ENCODE measurements at regions not wholly inside any gene's neighbourhood (a gene's known extent, or its start where the extent isn't known, plus 50 kb on each side); places are given as distances from the start of the nearest gene placed in this dataset.
"Not testable (repeated sequence)": the region's sequence is repeated elsewhere in the genome, so short reads cannot be mapped to it uniquely, and the experiment has no call there.

GRCh38 chr10:10056961-10057360 lies 960.7 kb upstream of the CELF2 start:
- no peak overlapping the region for H3K14ac ChIP-seq (ENCODE audit: low read length)
- no peaks in the 10 kb centered on the region for H3K4me1 ChIP-seq (ENCODE audit: control insufficient read depth in 2 of 2, insufficient read depth in 1 of 2, low read depth in 1 of 2, low read length in 2 of 2)
- H4K8ac ChIP-seq (ENCODE audit: low read depth, low read length) = no peak overlapping the region
- no peak overlapping the region for H3K27ac ChIP-seq (replicated peaks; ENCODE audit: low read length)
- no peak overlapping the region for H4K91ac ChIP-seq (ENCODE audit: low read depth, low read length, poor library complexity)
- no peak overlapping the region for H3K4ac ChIP-seq (ENCODE audit: low read length)
- H3K4me2 ChIP-seq (ENCODE audit: insufficient read depth, low read length, poor library complexity, severe bottlenecking) = no peak overlapping the region
- H3K4me3 ChIP-seq (ENCODE audit: low read length in 2 of 2) = no peak overlapping the region
- no peak overlapping the region for H2BK15ac ChIP-seq (ENCODE audit: low read length)
- no peaks in the 10 kb centered on the region for H3K79me1 ChIP-seq (ENCODE audit: low read depth, low read length)
- H3K27me3 ChIP-seq (ENCODE audit: control insufficient read depth in 3 of 3, insufficient read depth in 3 of 3, low read depth in 1 of 3, low read length in 3 of 3) = no peaks in the 10 kb centered on the region
- H3K9me3 ChIP-seq (replicated peaks in 1 of 2; ENCODE audit: control insufficient read depth in 2 of 2, insufficient read depth in 1 of 2, low read depth in 1 of 2, low read length in 2 of 2) = no peaks in the 10 kb centered on the region
- no peak overlapping the region for H3K18ac ChIP-seq (ENCODE audit: low read length)
- no CpG with 5 or more reads among the region's 5 CpGs for WGBS, 2 donors (ENCODE audit: extremely low coverage in 2 of 2, insufficient read length in 2 of 2, insufficient replicate concordance in 1 of 2)
- no peak for DNase-seq (ENCODE audit: low spot score)
- no peak overlapping the region for H3K9ac ChIP-seq (ENCODE audit: low read depth, low read length, poor library complexity)
- H3K23ac ChIP-seq (ENCODE audit: low read depth, low read length, poor library complexity) = no peak overlapping the region
- H3K36me3 ChIP-seq (replicated peaks in 1 of 2; ENCODE audit: control insufficient read depth in 2 of 2, insufficient read depth in 2 of 2, low read length in 2 of 2) = no peaks in the 10 kb centered on the region
- no peak overlapping the region for H2AK5ac ChIP-seq (ENCODE audit: low read depth, low read length)
- H2BK120ac ChIP-seq (ENCODE audit: low read depth, low read length) = no peak overlapping the region
- no peak overlapping the region for H2AFZ ChIP-seq (ENCODE audit: low read length)
- H2BK5ac ChIP-seq (ENCODE audit: low read length) = no peak overlapping the region
- no peak overlapping the region for H2BK12ac ChIP-seq (ENCODE audit: low read length)

GRCh38 chr10:10067644-10068043 lies 950.0 kb upstream of the CELF2 start:
- Histone ChIP-seq H2BK5ac (ENCODE audit: low read length) (no peak overlapping the region), H3K4me3 (ENCODE audit: low read length in 2 of 2) (no peak overlapping the region), H3K36me3 (replicated peaks in 1 of 2; ENCODE audit: control insufficient read depth in 2 of 2, insufficient read depth in 2 of 2, low read length in 2 of 2) (no peaks in the 10 kb centered on the region), H3K4me1 (ENCODE audit: control insufficient read depth in 2 of 2, insufficient read depth in 1 of 2, low read depth in 1 of 2, low read length in 2 of 2) (no peaks in the 10 kb centered on the region), H3K9ac (ENCODE audit: low read depth, low read length, poor library complexity) (no peak overlapping the region), H2BK120ac (ENCODE audit: low read depth, low read length) (no peak overlapping the region), H2BK15ac (ENCODE audit: low read length) (no peak overlapping the region), H4K8ac (ENCODE audit: low read depth, low read length) (no peak overlapping the region), H3K18ac (ENCODE audit: low read length) (no peak overlapping the region), H4K91ac (ENCODE audit: low read depth, low read length, poor library complexity) (no peak overlapping the region), H2AK5ac (ENCODE audit: low read depth, low read length) (no peak overlapping the region), H2AFZ (ENCODE audit: low read length) (no peak overlapping the region), H3K14ac (ENCODE audit: low read length) (no peak overlapping the region), H3K4me2 (ENCODE audit: insufficient read depth, low read length, poor library complexity, severe bottlenecking) (no peak overlapping the region), H3K4ac (ENCODE audit: low read length) (no peak overlapping the region), H3K79me1 (ENCODE audit: low read depth, low read length) (no peaks in the 10 kb centered on the region), H3K23ac (ENCODE audit: low read depth, low read length, poor library complexity) (no peak overlapping the region), H3K27ac (replicated peaks; ENCODE audit: low read length) (no peak overlapping the region), H3K27me3 (ENCODE audit: control insufficient read depth in 3 of 3, insufficient read depth in 3 of 3, low read depth in 1 of 3, low read length in 3 of 3) (no peaks in the 10 kb centered on the region), H2BK12ac (ENCODE audit: low read length) (no peak overlapping the region), H3K9me3 (replicated peaks in 1 of 2; ENCODE audit: control insufficient read depth in 2 of 2, insufficient read depth in 1 of 2, low read depth in 1 of 2, low read length in 2 of 2) (no peaks in the 10 kb centered on the region)
- no peak for DNase-seq (ENCODE audit: low spot score)

GRCh38 chr10:10074847-10075246 lies 942.8 kb upstream of the CELF2 start:
- not testable (repeated sequence) for H3K27me3 ChIP-seq (ENCODE audit: control insufficient read depth in 3 of 3, insufficient read depth in 3 of 3, low read depth in 1 of 3, low read length in 3 of 3); H3K9ac ChIP-seq (ENCODE audit: low read depth, low read length, poor library complexity); H3K18ac ChIP-seq (ENCODE audit: low read length); H3K4me1 ChIP-seq (ENCODE audit: control insufficient read depth in 2 of 2, insufficient read depth in 1 of 2, low read depth in 1 of 2, low read length in 2 of 2); H3K36me3 ChIP-seq (replicated peaks in 1 of 2; ENCODE audit: control insufficient read depth in 2 of 2, insufficient read depth in 2 of 2, low read length in 2 of 2); H3K9me3 ChIP-seq (replicated peaks in 1 of 2; ENCODE audit: control insufficient read depth in 2 of 2, insufficient read depth in 1 of 2, low read depth in 1 of 2, low read length in 2 of 2); H4K8ac ChIP-seq (ENCODE audit: low read depth, low read length); H3K14ac ChIP-seq (ENCODE audit: low read length); H3K4me3 ChIP-seq (ENCODE audit: low read length in 2 of 2); H3K27ac ChIP-seq (replicated peaks; ENCODE audit: low read length); H2BK12ac ChIP-seq (ENCODE audit: low read length); H2BK5ac ChIP-seq (ENCODE audit: low read length); H3K4me2 ChIP-seq (ENCODE audit: insufficient read depth, low read length, poor library complexity, severe bottlenecking); DNase-seq (ENCODE audit: low spot score); H2BK120ac ChIP-seq (ENCODE audit: low read depth, low read length); H4K91ac ChIP-seq (ENCODE audit: low read depth, low read length, poor library complexity); H3K4ac ChIP-seq (ENCODE audit: low read length); H2BK15ac ChIP-seq (ENCODE audit: low read length); H3K23ac ChIP-seq (ENCODE audit: low read depth, low read length, poor library complexity); H3K79me1 ChIP-seq (ENCODE audit: low read depth, low read length); H2AFZ ChIP-seq (ENCODE audit: low read length); H2AK5ac ChIP-seq (ENCODE audit: low read depth, low read length)
- no CpG with 5 or more reads among the region's 9 CpGs for WGBS, 2 donors (ENCODE audit: extremely low coverage in 2 of 2, insufficient read length in 2 of 2, insufficient replicate concordance in 1 of 2)

GRCh38 chr10:10078446-10078845 lies 939.2 kb upstream of the CELF2 start:
- Histone ChIP-seq H3K4me2 (ENCODE audit: insufficient read depth, low read length, poor library complexity, severe bottlenecking) (no peak overlapping the region), H3K9ac (ENCODE audit: low read depth, low read length, poor library complexity) (no peak overlapping the region), H3K4ac (ENCODE audit: low read length) (no peak overlapping the region), H2BK15ac (ENCODE audit: low read length) (no peak overlapping the region), H4K8ac (ENCODE audit: low read depth, low read length) (no peak overlapping the region), H3K9me3 (replicated peaks in 1 of 2; ENCODE audit: control insufficient read depth in 2 of 2, insufficient read depth in 1 of 2, low read depth in 1 of 2, low read length in 2 of 2) (peaks cover 0 to 5% of the 10 kb centered on the region in 2 donors), H3K4me3 (ENCODE audit: low read length in 2 of 2) (no peak overlapping the region), H4K91ac (ENCODE audit: low read depth, low read length, poor library complexity) (no peak overlapping the region), H2AK5ac (ENCODE audit: low read depth, low read length) (no peak overlapping the region), H3K23ac (ENCODE audit: low read depth, low read length, poor library complexity) (no peak overlapping the region), H3K27ac (replicated peaks; ENCODE audit: low read length) (no peak overlapping the region), H2BK120ac (ENCODE audit: low read depth, low read length) (no peak overlapping the region), H2BK5ac (ENCODE audit: low read length) (no peak overlapping the region), H3K14ac (ENCODE audit: low read length) (no peak overlapping the region), H3K36me3 (replicated peaks in 1 of 2; ENCODE audit: control insufficient read depth in 2 of 2, insufficient read depth in 2 of 2, low read length in 2 of 2) (no peaks in the 10 kb centered on the region), H2BK12ac (ENCODE audit: low read length) (no peak overlapping the region), H3K18ac (ENCODE audit: low read length) (no peak overlapping the region), H3K27me3 (ENCODE audit: control insufficient read depth in 3 of 3, insufficient read depth in 3 of 3, low read depth in 1 of 3, low read length in 3 of 3) (no peaks in the 10 kb centered on the region), H3K4me1 (ENCODE audit: control insufficient read depth in 2 of 2, insufficient read depth in 1 of 2, low read depth in 1 of 2, low read length in 2 of 2) (no peaks in the 10 kb centered on the region), H2AFZ (ENCODE audit: low read length) (no peak overlapping the region), H3K79me1 (ENCODE audit: low read depth, low read length) (no peaks in the 10 kb centered on the region)
- WGBS, 2 donors (ENCODE audit: extremely low coverage in 2 of 2, insufficient read length in 2 of 2, insufficient replicate concordance in 1 of 2) = no CpG with 5 or more reads among the region's 4 CpGs
- no peak for DNase-seq (ENCODE audit: low spot score)

All from neuronal stem cell (in vitro differentiated cells).